Chondrocyte (in vitro differentiated cells): ENCODE measurements at regions not wholly inside any gene's neighbourhood (a gene's known extent, or its start where the extent isn't known, plus 50 kb on each side); places are given as distances from the start of the nearest gene placed in this dataset.

Source experiments
- DNase-seq: peaks from one replicate; pipeline ENCODE4 v3.0.0; 2021; ENCODE audit warnings: mixed read lengths, low spot score
- H3K27ac Mint-ChIP-seq: one replicate; pipeline ENCODE4 v1.8.0; 2021; ENCODE audit warnings: mild to moderate bottlenecking, moderate library complexity, mixed read lengths; ENCODE audit not compliant: unreplicated experiment
- H3K27me3 Mint-ChIP-seq: 2 replicates; pipeline ENCODE4 v1.8.0; 2021; ENCODE audit warnings: low read depth, mixed read lengths
- H3K36me3 Mint-ChIP-seq: 2 replicates; pipeline ENCODE4 v1.8.0; 2021; ENCODE audit warnings: low read depth, mixed read lengths
- H3K4me1 Mint-ChIP-seq: 2 replicates; pipeline ENCODE4 v1.8.0; 2021; ENCODE audit warnings: low read depth, mild to moderate bottlenecking, mixed read lengths
- H3K4me3 Mint-ChIP-seq: one replicate; pipeline ENCODE4 v1.8.0; 2021; ENCODE audit warnings: mild to moderate bottlenecking, moderate library complexity, mixed read lengths; ENCODE audit not compliant: unreplicated experiment
- H3K9me3 Mint-ChIP-seq: 2 replicates; pipeline ENCODE4 v1.8.0; 2021; ENCODE audit warnings: low read depth, mixed read lengths
- TF ChIP-seq, protein P1 (sequence below): fragments of 200-600 bp; sonication (generic); IDR thresholded peaks from 2 replicates; pipeline ENCODE4 v1.5.0; 2021; ENCODE audit warnings: antibody characterized with exemption, mild to moderate bottlenecking, moderate library complexity

DNA sequence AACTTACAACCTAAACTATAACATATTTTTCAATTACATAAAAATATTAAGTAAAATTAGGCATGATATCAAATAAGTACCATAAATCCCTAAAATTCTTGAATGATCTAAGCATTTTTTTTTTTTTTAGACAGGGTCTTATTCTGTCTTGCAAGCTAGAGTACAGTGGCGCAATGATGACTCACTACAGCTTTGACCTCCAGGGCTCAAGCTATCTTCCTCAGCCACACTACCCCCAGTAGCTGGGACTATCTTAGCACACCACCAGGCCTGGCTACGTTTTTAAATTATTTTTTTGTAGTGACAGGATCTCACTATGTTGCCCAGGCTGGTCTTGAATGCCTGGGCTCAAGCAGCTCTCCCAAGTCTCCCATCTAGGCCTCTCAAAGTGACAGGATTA is 1042.3 kb downstream of the FSTL5 start:
- no peaks in the 10 kb centered on the region for H3K4me1 Mint-ChIP-seq
- H3K4me3 Mint-ChIP-seq: no peak overlapping the region
- H3K9me3 Mint-ChIP-seq: peaks cover 12% of the 10 kb centered on the region
- no peak overlapping the region for H3K27ac Mint-ChIP-seq
- TF ChIP-seq, protein P1, sequence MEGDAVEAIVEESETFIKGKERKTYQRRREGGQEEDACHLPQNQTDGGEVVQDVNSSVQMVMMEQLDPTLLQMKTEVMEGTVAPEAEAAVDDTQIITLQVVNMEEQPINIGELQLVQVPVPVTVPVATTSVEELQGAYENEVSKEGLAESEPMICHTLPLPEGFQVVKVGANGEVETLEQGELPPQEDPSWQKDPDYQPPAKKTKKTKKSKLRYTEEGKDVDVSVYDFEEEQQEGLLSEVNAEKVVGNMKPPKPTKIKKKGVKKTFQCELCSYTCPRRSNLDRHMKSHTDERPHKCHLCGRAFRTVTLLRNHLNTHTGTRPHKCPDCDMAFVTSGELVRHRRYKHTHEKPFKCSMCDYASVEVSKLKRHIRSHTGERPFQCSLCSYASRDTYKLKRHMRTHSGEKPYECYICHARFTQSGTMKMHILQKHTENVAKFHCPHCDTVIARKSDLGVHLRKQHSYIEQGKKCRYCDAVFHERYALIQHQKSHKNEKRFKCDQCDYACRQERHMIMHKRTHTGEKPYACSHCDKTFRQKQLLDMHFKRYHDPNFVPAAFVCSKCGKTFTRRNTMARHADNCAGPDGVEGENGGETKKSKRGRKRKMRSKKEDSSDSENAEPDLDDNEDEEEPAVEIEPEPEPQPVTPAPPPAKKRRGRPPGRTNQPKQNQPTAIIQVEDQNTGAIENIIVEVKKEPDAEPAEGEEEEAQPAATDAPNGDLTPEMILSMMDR: no peak
- DNase-seq: no peak
- no peaks in the 10 kb centered on the region for H3K27me3 Mint-ChIP-seq
- H3K36me3 Mint-ChIP-seq: peaks cover 5% of the 10 kb centered on the region

DNA sequence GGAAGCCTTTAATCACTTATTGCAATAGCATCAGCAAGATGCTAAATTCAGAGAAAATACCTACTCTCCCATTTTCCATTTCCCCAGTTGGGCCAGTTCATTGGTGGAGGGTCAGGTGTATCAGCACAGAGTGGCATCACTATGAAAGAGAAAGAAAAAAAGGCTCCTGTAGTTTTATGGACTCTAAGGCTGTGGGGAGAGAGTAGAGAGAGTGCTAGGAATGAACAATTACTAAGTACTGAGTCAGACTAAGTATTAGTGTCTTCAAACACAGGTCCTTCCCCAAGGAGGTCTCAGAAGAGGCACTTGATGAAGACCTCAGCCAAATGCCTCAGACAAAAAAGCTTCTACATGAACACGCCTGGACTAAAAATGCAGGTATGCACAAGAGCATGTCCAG is 1061.9 kb downstream of the FSTL5 start:
- TF ChIP-seq, protein P1: no peak
- DNase-seq: no peak
- Mint-ChIP-seq H3K9me3 (no peaks in the 10 kb centered on the region), H3K4me3 (no peak overlapping the region), H3K27ac (no peak overlapping the region), H3K27me3 (peaks cover 7% of the 10 kb centered on the region), H3K4me1 (no peaks in the 10 kb centered on the region), H3K36me3 (no peaks in the 10 kb centered on the region)

DNA sequence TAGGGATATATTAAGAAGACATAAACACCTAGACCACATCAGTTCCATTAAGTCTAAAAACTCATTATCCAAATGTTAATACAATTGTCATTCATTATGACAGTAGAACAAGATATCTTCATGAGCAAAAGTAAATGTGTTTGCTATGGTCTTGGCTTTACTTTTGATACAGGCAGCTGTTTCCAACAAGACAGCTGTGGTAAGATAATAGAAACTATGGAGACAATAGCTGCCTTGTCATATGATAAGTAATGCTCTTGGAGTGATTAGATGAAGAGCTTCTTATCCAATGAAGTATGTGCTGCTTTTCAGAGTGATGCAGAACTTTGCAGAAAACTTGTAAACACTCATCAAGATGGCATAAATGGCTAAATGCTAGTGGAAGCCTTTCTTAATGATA is 1066.0 kb downstream of the FSTL5 start:
- Mint-ChIP-seq H3K4me3 (no peak overlapping the region), H3K27ac (no peak overlapping the region), H3K9me3 (no peaks in the 10 kb centered on the region), H3K4me1 (no peaks in the 10 kb centered on the region), H3K27me3 (peaks cover 2% of the 10 kb centered on the region), H3K36me3 (no peaks in the 10 kb centered on the region)
- TF ChIP-seq, protein P1: no peak
- no peak for DNase-seq

DNA sequence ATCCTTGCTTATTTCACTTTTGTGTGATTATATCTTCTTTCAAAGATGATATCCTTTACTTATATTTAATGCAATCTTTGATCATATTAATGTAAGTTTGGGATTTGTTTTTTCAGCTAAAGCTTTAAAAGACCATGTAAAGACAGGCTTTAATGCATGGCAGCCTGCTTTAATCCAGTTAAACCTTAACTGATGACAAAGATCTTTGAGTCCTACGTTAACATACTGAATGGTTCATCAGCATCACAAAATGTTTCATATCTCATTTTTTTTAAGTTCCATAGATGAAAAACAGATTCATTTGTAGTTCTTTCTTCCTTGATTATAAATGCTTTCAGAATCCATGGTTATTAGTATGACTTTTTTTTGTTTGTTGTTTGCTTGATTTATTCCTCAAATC is 1102.8 kb downstream of the FSTL5 start:
- H3K9me3 Mint-ChIP-seq: peaks cover 3% of the 10 kb centered on the region
- H3K27ac Mint-ChIP-seq: no peak overlapping the region
- H3K36me3 Mint-ChIP-seq: no peaks in the 10 kb centered on the region
- TF ChIP-seq, protein P1: no peak
- no peaks in the 10 kb centered on the region for H3K27me3 Mint-ChIP-seq
- no peak for DNase-seq
- H3K4me3 Mint-ChIP-seq: no peak overlapping the region
- no peaks in the 10 kb centered on the region for H3K4me1 Mint-ChIP-seq
